ENCODE measurements at regions not wholly inside any gene's neighbourhood (a gene's known extent, or its start where the extent isn't known, plus 50 kb on each side); places are given as distances from the start of the nearest gene placed in this dataset.

DNA sequence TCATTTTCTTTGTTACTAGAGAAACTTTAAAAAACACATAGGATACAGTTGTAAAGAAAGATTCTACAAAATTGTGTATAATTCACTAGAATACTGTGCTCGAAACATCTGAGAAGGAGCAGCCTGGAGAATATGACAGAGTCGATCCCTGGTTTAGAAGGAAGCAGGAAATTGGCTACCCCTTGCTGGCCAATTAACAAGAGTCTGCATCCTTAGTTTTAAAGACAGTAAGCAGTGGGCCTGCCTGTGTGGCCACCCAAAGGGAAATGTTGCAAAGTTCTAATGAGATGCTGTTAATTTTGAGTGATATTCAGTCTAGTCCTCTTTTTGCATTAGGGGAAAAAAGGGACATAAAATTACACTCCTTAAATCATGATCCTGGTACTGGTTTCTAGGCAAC lies 988.6 kb downstream of the PCDH17 start:
- H3K36me3 ChIP-seq (ENCODE audit: control insufficient read depth, insufficient read depth, low read length), result no peaks in the 10 kb centered on the region
- no peaks in the 10 kb centered on the region for H3K4me1 ChIP-seq
- H3K4me2 ChIP-seq (ENCODE audit: low read length), result no peak overlapping the region
- H3K27ac ChIP-seq, result no peak overlapping the region
- H3K79me2 ChIP-seq, result no peaks in the 10 kb centered on the region
- no peak overlapping the region for H3K4me3 ChIP-seq (ENCODE audit: low read depth, low read length)
- TF ChIP-seq, protein P1, sequence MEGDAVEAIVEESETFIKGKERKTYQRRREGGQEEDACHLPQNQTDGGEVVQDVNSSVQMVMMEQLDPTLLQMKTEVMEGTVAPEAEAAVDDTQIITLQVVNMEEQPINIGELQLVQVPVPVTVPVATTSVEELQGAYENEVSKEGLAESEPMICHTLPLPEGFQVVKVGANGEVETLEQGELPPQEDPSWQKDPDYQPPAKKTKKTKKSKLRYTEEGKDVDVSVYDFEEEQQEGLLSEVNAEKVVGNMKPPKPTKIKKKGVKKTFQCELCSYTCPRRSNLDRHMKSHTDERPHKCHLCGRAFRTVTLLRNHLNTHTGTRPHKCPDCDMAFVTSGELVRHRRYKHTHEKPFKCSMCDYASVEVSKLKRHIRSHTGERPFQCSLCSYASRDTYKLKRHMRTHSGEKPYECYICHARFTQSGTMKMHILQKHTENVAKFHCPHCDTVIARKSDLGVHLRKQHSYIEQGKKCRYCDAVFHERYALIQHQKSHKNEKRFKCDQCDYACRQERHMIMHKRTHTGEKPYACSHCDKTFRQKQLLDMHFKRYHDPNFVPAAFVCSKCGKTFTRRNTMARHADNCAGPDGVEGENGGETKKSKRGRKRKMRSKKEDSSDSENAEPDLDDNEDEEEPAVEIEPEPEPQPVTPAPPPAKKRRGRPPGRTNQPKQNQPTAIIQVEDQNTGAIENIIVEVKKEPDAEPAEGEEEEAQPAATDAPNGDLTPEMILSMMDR (IDR thresholded peaks at IDR 0.05), result no peak
- no peak overlapping the region for H3K9ac ChIP-seq
- H2AFZ ChIP-seq, result no peak overlapping the region
- H3K9me3 ChIP-seq (ENCODE audit: control insufficient read depth, low read length), result no peaks in the 10 kb centered on the region
- H3K27me3 ChIP-seq (ENCODE audit: control insufficient read depth, insufficient read depth, low read length), result no peaks in the 10 kb centered on the region

DNA sequence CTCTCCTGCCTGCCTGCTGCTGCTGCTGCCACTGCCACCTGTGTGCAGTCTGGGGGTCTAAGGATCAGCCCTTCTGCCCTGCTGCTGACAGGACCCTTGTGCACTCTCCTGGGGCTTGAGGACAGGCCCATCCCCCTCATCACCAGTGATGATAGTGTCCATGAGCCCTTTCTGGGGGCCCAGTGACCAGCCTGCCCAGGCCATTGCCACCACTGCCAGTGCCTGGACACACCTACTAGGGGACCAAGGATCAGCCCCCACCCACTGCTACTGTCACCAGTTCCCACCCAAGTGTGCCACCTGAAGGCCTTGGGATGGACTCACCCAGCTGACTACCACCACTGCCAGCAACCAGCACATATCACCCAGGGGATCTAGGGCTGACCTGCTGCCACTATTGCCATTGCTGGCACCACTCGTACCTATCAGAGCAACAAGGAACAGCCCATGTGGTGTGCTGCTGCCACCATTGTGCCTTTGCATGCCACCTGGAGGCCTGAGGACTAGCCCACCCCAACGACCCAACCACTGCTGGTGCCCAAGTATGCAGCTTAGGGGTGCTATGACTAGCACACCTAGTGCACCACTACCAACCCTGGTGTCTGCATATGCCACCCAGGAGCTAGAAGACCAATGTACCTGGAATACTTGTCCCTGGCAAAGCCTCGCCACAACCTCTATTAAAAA lies 994.3 kb downstream of the PCDH17 start:
- H3K4me1 ChIP-seq, result no peaks in the 10 kb centered on the region
- TF ChIP-seq, protein P1 (IDR thresholded peaks at IDR 0.05), result no peak
- H3K27me3 ChIP-seq (ENCODE audit: control insufficient read depth, insufficient read depth, low read length), result no peaks in the 10 kb centered on the region
- no peaks in the 10 kb centered on the region for H3K36me3 ChIP-seq (ENCODE audit: control insufficient read depth, insufficient read depth, low read length)
- no peak overlapping the region for H2AFZ ChIP-seq
- no peak overlapping the region for H3K9ac ChIP-seq
- no peak overlapping the region for H3K27ac ChIP-seq
- H3K4me2 ChIP-seq (ENCODE audit: low read length), result no peak overlapping the region
- H3K4me3 ChIP-seq (ENCODE audit: low read depth, low read length), result no peak overlapping the region
- H3K9me3 ChIP-seq (ENCODE audit: control insufficient read depth, low read length), result no peaks in the 10 kb centered on the region
- no peaks in the 10 kb centered on the region for H3K79me2 ChIP-seq

DNA sequence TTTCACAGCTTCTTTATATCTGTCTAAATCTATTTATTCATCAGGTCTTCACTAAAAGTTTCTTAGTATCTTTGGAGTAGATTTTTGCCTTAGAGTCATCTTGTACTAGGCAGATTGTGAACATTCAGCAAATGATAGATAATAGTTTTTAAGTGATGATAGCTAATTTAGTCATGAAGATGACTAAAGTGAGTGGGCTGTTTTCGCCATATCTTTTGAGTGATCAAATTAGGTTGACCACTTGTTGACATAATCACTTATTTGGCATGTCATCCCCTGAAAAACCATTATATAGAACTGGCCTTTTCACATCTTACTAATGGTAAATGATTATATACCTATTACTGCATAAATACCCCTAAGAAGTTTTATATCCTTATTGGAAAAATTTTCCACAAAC lies 999.2 kb downstream of the PCDH17 start:
- Histone ChIP-seq H3K4me1 (no peaks in the 10 kb centered on the region), H3K9me3 (ENCODE audit: control insufficient read depth, low read length) (no peaks in the 10 kb centered on the region), H3K27me3 (ENCODE audit: control insufficient read depth, insufficient read depth, low read length) (no peaks in the 10 kb centered on the region), H3K4me2 (ENCODE audit: low read length) (no peak overlapping the region), H3K36me3 (ENCODE audit: control insufficient read depth, insufficient read depth, low read length) (no peaks in the 10 kb centered on the region), H3K9ac (no peak overlapping the region), H2AFZ (no peak overlapping the region), H3K79me2 (no peaks in the 10 kb centered on the region), H3K4me3 (ENCODE audit: low read depth, low read length) (no peak overlapping the region), H3K27ac (no peak overlapping the region)
- TF ChIP-seq, protein P1 (IDR thresholded peaks at IDR 0.05), result no peak

DNA sequence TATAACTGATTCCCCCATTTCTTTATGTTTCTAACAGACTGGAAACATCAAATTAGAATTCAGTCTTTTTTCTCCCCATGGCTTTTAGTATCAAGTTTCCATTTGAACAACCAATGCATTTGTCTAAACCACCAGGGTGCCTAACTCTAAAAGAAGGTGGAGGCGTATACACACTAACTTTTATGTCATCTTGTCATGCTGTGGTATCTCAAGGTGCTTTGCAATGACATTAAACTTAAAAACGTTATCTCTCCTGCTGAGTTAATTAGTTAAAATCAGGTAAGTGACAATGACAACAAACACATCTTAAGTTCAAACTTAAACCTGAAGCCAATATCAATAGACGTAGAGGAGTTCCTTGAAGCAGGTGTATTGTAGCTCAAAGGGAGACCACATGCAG lies 1001.7 kb downstream of the PCDH17 start:
- TF ChIP-seq, protein P1 (IDR thresholded peaks at IDR 0.05), result no peak
- no peaks in the 10 kb centered on the region for H3K27me3 ChIP-seq (ENCODE audit: control insufficient read depth, insufficient read depth, low read length)
- H3K9ac ChIP-seq, result no peak overlapping the region
- no peaks in the 10 kb centered on the region for H3K36me3 ChIP-seq (ENCODE audit: control insufficient read depth, insufficient read depth, low read length)
- no peak overlapping the region for H3K4me3 ChIP-seq (ENCODE audit: low read depth, low read length)
- H2AFZ ChIP-seq, result no peak overlapping the region
- no peaks in the 10 kb centered on the region for H3K79me2 ChIP-seq
- no peaks in the 10 kb centered on the region for H3K9me3 ChIP-seq (ENCODE audit: control insufficient read depth, low read length)
- no peak overlapping the region for H3K27ac ChIP-seq
- no peaks in the 10 kb centered on the region for H3K4me1 ChIP-seq
- H3K4me2 ChIP-seq (ENCODE audit: low read length), result no peak overlapping the region

DNA sequence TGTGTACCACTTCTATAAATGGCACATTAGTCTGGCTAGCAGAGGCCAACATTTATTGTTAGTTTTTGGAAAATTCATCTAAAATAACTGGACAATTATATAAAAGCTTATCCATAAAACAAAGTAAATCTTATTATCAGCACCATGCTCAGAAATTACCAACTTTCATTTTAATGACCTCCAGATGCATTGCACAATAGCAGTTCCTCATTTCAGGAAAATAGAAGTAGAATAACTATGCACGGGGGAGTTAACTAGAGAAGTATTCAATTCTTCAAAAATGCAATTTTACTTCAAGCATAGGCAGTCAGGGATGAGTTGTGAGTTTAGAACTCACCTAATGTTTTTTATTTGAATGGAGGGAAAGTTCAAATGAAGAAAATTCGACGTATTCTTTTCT lies 1023.5 kb downstream of the PCDH17 start:
- H3K27ac ChIP-seq, result no peak overlapping the region
- H3K4me1 ChIP-seq, result no peaks in the 10 kb centered on the region
- no peak overlapping the region for H3K4me3 ChIP-seq (ENCODE audit: low read depth, low read length)
- no peaks in the 10 kb centered on the region for H3K27me3 ChIP-seq (ENCODE audit: control insufficient read depth, insufficient read depth, low read length)
- TF ChIP-seq, protein P1 (IDR thresholded peaks at IDR 0.05), result no peak
- no peak overlapping the region for H3K4me2 ChIP-seq (ENCODE audit: low read length)
- no peaks in the 10 kb centered on the region for H3K36me3 ChIP-seq (ENCODE audit: control insufficient read depth, insufficient read depth, low read length)
- H3K9ac ChIP-seq, result no peak overlapping the region
- no peaks in the 10 kb centered on the region for H3K79me2 ChIP-seq
- H3K9me3 ChIP-seq (ENCODE audit: control insufficient read depth, low read length), result no peaks in the 10 kb centered on the region
- no peak overlapping the region for H2AFZ ChIP-seq
